ENCODE measurements at regions not wholly inside any gene's neighbourhood (a gene's known extent, or its start where the extent isn't known, plus 50 kb on each side); places are given as distances from the start of the nearest gene placed in this dataset.

- Histone ChIP-seq H3K9me3 (ENCODE audit: low read depth) (no peaks in the 10 kb centered on the region), H3K9me2 (ENCODE audit: insufficient read depth) (no peaks in the 10 kb centered on the region), H3K4me2 (ENCODE audit: unreplicated experiment) (peak overlapping the region; percentile 15), H3K36me3 (ENCODE audit: low read depth) (no peaks in the 10 kb centered on the region), H3K79me2 (ENCODE audit: insufficient read depth) (no peaks in the 10 kb centered on the region), H2AFZ (no peak overlapping the region), H3K27ac (no peak overlapping the region), H3K4me1 (ENCODE audit: insufficient read depth) (peaks cover 31% of the 10 kb centered on the region), H3K27me3 (replicated peaks; ENCODE audit: insufficient read depth) (no peaks in the 10 kb centered on the region), H4K20me1 (ENCODE audit: insufficient read depth) (no peaks in the 10 kb centered on the region), H3K9ac (no peak overlapping the region), H3F3A (ENCODE audit: insufficient read depth) (peaks cover 12% of the 10 kb centered on the region; the same call in 1 of the 2 replicates), H3K4me3 (no peak overlapping the region)
- DNase-seq = peak; percentile 52
- no peak for TF ChIP-seq EZH2phosphoT487 (IDR thresholded peaks at IDR 0.05; ENCODE audit: insufficient read depth, low read depth)
- no peak for TF ChIP-seq EZH2 (IDR thresholded peaks at IDR 0.05; ENCODE audit: insufficient read depth, poor library complexity, severe bottlenecking)
- 8 to 27% methylated on average over 1 of the region's 1 CpG for WGBS, 2 experiments (ENCODE audit: low coverage in 1 of 2, low lambda C conversion rate in 2 of 2, missing lambda C conversion rate in 2 of 2)
- in situ Hi-C loops (cut with MboI) = no loop called here
Observed at GRCh38 chr2:181356526-181357130, 100.6 kb upstream of the ITGA4 start.

- in situ Hi-C loops (cut with MboI) = no loop called here
- H2AFZ ChIP-seq = no peak overlapping the region
- H3K27ac ChIP-seq = no peak overlapping the region
- H3K9me3 ChIP-seq (ENCODE audit: low read depth) = no peaks in the 10 kb centered on the region
- H3K9me2 ChIP-seq (ENCODE audit: insufficient read depth) = no peaks in the 10 kb centered on the region
- H3K36me3 ChIP-seq (ENCODE audit: low read depth) = no peaks in the 10 kb centered on the region
- no peaks in the 10 kb centered on the region for H4K20me1 ChIP-seq (ENCODE audit: insufficient read depth)
- H3K79me2 ChIP-seq (ENCODE audit: insufficient read depth) = no peaks in the 10 kb centered on the region
- H3F3A ChIP-seq (ENCODE audit: insufficient read depth) = peaks cover 12% of the 10 kb centered on the region; the same call in 1 of the 2 replicates
- H3K4me1 ChIP-seq (ENCODE audit: insufficient read depth) = peaks cover 31% of the 10 kb centered on the region
- no peak overlapping the region for H3K4me3 ChIP-seq
- no peak for DNase-seq
- H3K4me2 ChIP-seq (ENCODE audit: unreplicated experiment) = no peak overlapping the region
- H3K9ac ChIP-seq = no peak overlapping the region
- TF ChIP-seq EZH2phosphoT487 (IDR thresholded peaks at IDR 0.05; ENCODE audit: insufficient read depth, low read depth) = no peak
- no peak for TF ChIP-seq EZH2 (IDR thresholded peaks at IDR 0.05; ENCODE audit: insufficient read depth, poor library complexity, severe bottlenecking)
- no peaks in the 10 kb centered on the region for H3K27me3 ChIP-seq (replicated peaks; ENCODE audit: insufficient read depth)
Observed at GRCh38 chr2:181357979-181358378, 99.2 kb upstream of the ITGA4 start.

- Histone ChIP-seq H3K79me2 (ENCODE audit: insufficient read depth) (no peaks in the 10 kb centered on the region), H3K9me2 (ENCODE audit: insufficient read depth) (no peaks in the 10 kb centered on the region), H3K36me3 (ENCODE audit: low read depth) (no peaks in the 10 kb centered on the region), H4K20me1 (ENCODE audit: insufficient read depth) (no peaks in the 10 kb centered on the region), H3K27me3 (replicated peaks; ENCODE audit: insufficient read depth) (no peaks in the 10 kb centered on the region), H3K9ac (no peak overlapping the region), H3K4me3 (no peak overlapping the region), H3F3A (ENCODE audit: insufficient read depth) (no peaks in the 10 kb centered on the region), H3K4me1 (ENCODE audit: insufficient read depth) (no peaks in the 10 kb centered on the region), H3K27ac (no peak overlapping the region), H3K9me3 (ENCODE audit: low read depth) (no peaks in the 10 kb centered on the region), H3K4me2 (ENCODE audit: unreplicated experiment) (no peak overlapping the region), H2AFZ (no peak overlapping the region)
- TF ChIP-seq EZH2phosphoT487 (IDR thresholded peaks at IDR 0.05; ENCODE audit: insufficient read depth, low read depth) = no peak
- TF ChIP-seq EZH2 (IDR thresholded peaks at IDR 0.05; ENCODE audit: insufficient read depth, poor library complexity, severe bottlenecking) = no peak
- DNase-seq = no peak
- 83 to 84% methylated on average over 3 of the region's 3 CpGs for WGBS, 2 experiments (ENCODE audit: low coverage in 1 of 2, low lambda C conversion rate in 2 of 2, missing lambda C conversion rate in 2 of 2)
- in situ Hi-C loops (cut with MboI) = no loop called here
Observed at GRCh38 chr2:181362561-181362960, 94.6 kb upstream of the ITGA4 start.

DNA sequence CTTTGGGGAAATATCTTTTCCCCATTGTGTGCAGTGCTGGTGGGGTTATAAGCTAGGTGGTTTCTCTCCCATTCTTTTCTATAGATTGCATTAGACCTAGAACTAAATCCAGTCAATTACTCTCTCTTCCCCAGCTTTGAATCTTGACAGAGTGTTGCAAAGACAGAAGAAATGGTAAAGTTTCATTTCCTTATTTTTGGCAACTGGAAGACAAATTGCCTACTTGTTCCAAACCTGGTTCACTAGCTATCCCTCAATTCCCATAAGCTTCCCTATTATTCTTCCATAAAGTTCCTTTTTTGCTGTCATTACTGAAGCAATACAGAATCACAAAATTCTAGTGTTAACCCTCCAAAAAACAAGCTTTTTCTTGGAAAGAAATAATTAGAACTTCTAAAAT, 94.0 kb upstream of the ITGA4 start:
- H3F3A ChIP-seq (ENCODE audit: insufficient read depth) = no peaks in the 10 kb centered on the region
- H4K20me1 ChIP-seq (ENCODE audit: insufficient read depth) = no peaks in the 10 kb centered on the region
- no peak overlapping the region for H3K4me3 ChIP-seq
- TF ChIP-seq EZH2phosphoT487 (IDR thresholded peaks at IDR 0.05; ENCODE audit: insufficient read depth, low read depth) = no peak
- TF ChIP-seq EZH2 (IDR thresholded peaks at IDR 0.05; ENCODE audit: insufficient read depth, poor library complexity, severe bottlenecking) = no peak
- H3K4me1 ChIP-seq (ENCODE audit: insufficient read depth) = no peaks in the 10 kb centered on the region
- no peaks in the 10 kb centered on the region for H3K9me2 ChIP-seq (ENCODE audit: insufficient read depth)
- no peak overlapping the region for H3K4me2 ChIP-seq (ENCODE audit: unreplicated experiment)
- no peak for DNase-seq
- no peak overlapping the region for H2AFZ ChIP-seq
- no peak overlapping the region for H3K9ac ChIP-seq
- H3K27ac ChIP-seq = no peak overlapping the region
- in situ Hi-C loops (cut with MboI) = no loop called here
- no peaks in the 10 kb centered on the region for H3K36me3 ChIP-seq (ENCODE audit: low read depth)
- H3K9me3 ChIP-seq (ENCODE audit: low read depth) = no peaks in the 10 kb centered on the region
- H3K27me3 ChIP-seq (replicated peaks; ENCODE audit: insufficient read depth) = no peaks in the 10 kb centered on the region
- H3K79me2 ChIP-seq (ENCODE audit: insufficient read depth) = no peaks in the 10 kb centered on the region

All from GM23248 (cell line).